B cell (primary cell): ENCODE measurements at regions not wholly inside any gene's neighbourhood (a gene's known extent, or its start where the extent isn't known, plus 50 kb on each side); places are given as distances from the start of the nearest gene placed in this dataset.

Source experiments
- ATAC-seq: fragments of 200-7000 bp; cut with Tn5 transposase; one replicate; pipeline ENCODE4 v1.10.0; 2021; ENCODE audit warnings: low read depth, mild to moderate bottlenecking, moderate number of reproducible peaks, moderate library complexity
- CTCF ChIA-PET: fragments of 350-600 bp; sonication (Branson Sonifier 250); formaldehyde crosslinking; loops from one replicate; lab custom pipeline; 2021; ENCODE audit warnings: antibody characterized with exemption, inconsistent platforms; lab: Charles Lee
- POLR2A ChIA-PET: fragments of 350-600 bp; sonication (Branson Sonifier 250); formaldehyde crosslinking; loops from one replicate; lab custom pipeline; 2021; ENCODE audit warnings: antibody characterized with exemption; lab: Charles Lee
- DNase-seq: peaks from one replicate; pipeline ENCODE4 v3.0.0; 2013
- H2AFZ ChIP-seq: 2 replicates; pipeline ENCODE4 v1.6.1; 2012; ENCODE audit warnings: mild to moderate bottlenecking, low read depth, low read length; ENCODE audit not compliant: insufficient read depth, poor library complexity, severe bottlenecking
- H3K27ac ChIP-seq, 2 donors: 1 replicate in 1 of 2; 2 replicates in 1 of 2; pipeline ENCODE4 v1.5.1; 2012 to 2013; ENCODE audit warnings: low read length in 2 of 2, mild to moderate bottlenecking in 2 of 2, moderate library complexity in 1 of 2
- H3K27me3 ChIP-seq, 4 experiments: fragments of 200-600 bp in 1 of 4; sonication (generic) in 1 of 4; replicated peaks in 1 of 4; 1 replicate in 2 of 4; 2 replicates in 2 of 4; pipeline versions ENCODE4 v1.6.1 to v1.7.0; 2013 to 2016; ENCODE audit warnings: low read length in 3 of 4, mild to moderate bottlenecking in 2 of 4, mixed read lengths in 1 of 4, moderate library complexity in 1 of 4; ENCODE audit not compliant: insufficient read depth in 4 of 4, control insufficient read depth in 3 of 4; ENCODE audit errors: control extremely low read depth in 1 of 4
- H3K36me3 ChIP-seq, 2 experiments: replicated peaks in 1 of 2; 1 replicate in 1 of 2; 2 replicates in 1 of 2; pipeline versions ENCODE4 v1.6.1 to v1.7.1; 2013; ENCODE audit warnings: low read length in 1 of 2; ENCODE audit not compliant: insufficient read depth in 2 of 2, control insufficient read depth in 1 of 2; ENCODE audit errors: control extremely low read depth in 1 of 2, extremely low read depth in 1 of 2
- H3K4me1 ChIP-seq, 2 donors: fragments of 200-600 bp in 1 of 2; sonication (generic) in 1 of 2; 1 replicate in 1 of 2; 2 replicates in 1 of 2; pipeline versions ENCODE4 v1.5.1 to v1.6.1; 2013 to 2017; ENCODE audit warnings: low read length in 2 of 2; ENCODE audit not compliant: control insufficient read depth in 2 of 2, insufficient read depth in 2 of 2
- H3K4me2 ChIP-seq: replicated peaks from 2 replicates; pipeline ENCODE3; 2012; ENCODE audit warnings: mild to moderate bottlenecking, low read depth, low read length; ENCODE audit not compliant: poor library complexity, severe bottlenecking
- H3K4me3 ChIP-seq, 5 experiments: fragments of 200-600 bp in 1 of 5; sonication (generic) in 1 of 5; 1 replicate in 3 of 5; 2 replicates in 2 of 5; pipeline versions ENCODE4 v1.5.1 to v1.7.0; 2011 to 2016; ENCODE audit warnings: low read length in 4 of 5, mild to moderate bottlenecking in 4 of 5, low read depth in 2 of 5, control low read depth in 1 of 5, moderate library complexity in 1 of 5; ENCODE audit not compliant: insufficient read depth in 1 of 5; ENCODE audit errors: control extremely low read depth in 1 of 5, extremely low read depth in 1 of 5
- H3K79me2 ChIP-seq: fragments of 200-600 bp; sonication (generic); one replicate; pipeline ENCODE4 v1.6.0; 2016; ENCODE audit warnings: low read length; ENCODE audit not compliant: control insufficient read depth, insufficient read depth
- H3K9ac ChIP-seq: fragments of 200-600 bp; sonication (generic); 2 replicates; pipeline ENCODE4 v1.6.1; 2017; ENCODE audit warnings: mild to moderate bottlenecking, low read length, moderate library complexity
- H3K9me3 ChIP-seq, 3 donors: one replicate each; pipeline versions ENCODE4 v1.6.1 to v1.7.1; 2013; ENCODE audit warnings: low read length in 2 of 3; ENCODE audit not compliant: control insufficient read depth in 2 of 3, insufficient read depth in 1 of 3; ENCODE audit errors: control extremely low read depth in 1 of 3
- H4K20me1 ChIP-seq: 2 replicates; pipeline ENCODE4 v1.6.0; 2012; ENCODE audit warnings: mild to moderate bottlenecking, low read length; ENCODE audit not compliant: insufficient read depth, control insufficient read depth, poor library complexity, severe bottlenecking
- H3K27ac Mint-ChIP-seq: one replicate; pipeline ENCODE4 v1.8.0; 2021; ENCODE audit warnings: mixed read lengths
- H3K27me3 Mint-ChIP-seq: one replicate; pipeline ENCODE4 v1.8.0; 2021; ENCODE audit warnings: mixed read lengths
- H3K4me1 Mint-ChIP-seq: one replicate; pipeline ENCODE4 v1.8.0; 2021; ENCODE audit warnings: mixed read lengths
- H3K4me3 Mint-ChIP-seq: one replicate; pipeline ENCODE4 v1.8.0; 2021; ENCODE audit warnings: mixed read lengths
- H3K9me3 Mint-ChIP-seq: one replicate; pipeline ENCODE4 v1.8.0; 2022; ENCODE audit warnings: mixed read lengths; ENCODE audit not compliant: insufficient read depth
- CTCF ChIP-seq: fragments of 200-600 bp; IDR thresholded peaks from one replicate; pipeline ENCODE4 v1.8.0; 2022; ENCODE audit warnings: antibody characterized with exemption, mild to moderate bottlenecking
- EZH2 ChIP-seq: IDR thresholded peaks from 2 replicates; pipeline ENCODE4 v1.6.1; 2012; ENCODE audit warnings: borderline replicate concordance, low read depth, mild to moderate bottlenecking, moderate library complexity, low read length; ENCODE audit not compliant: insufficient read depth, poor library complexity, severe bottlenecking
- WGBS: methylation state at CpG from one replicate; pipeline ENCODE4 v1.1.5; 2013; ENCODE audit warnings: missing lambda C conversion rate; ENCODE audit not compliant: insufficient coverage; 5-methylcytosine and 5-hydroxymethylcytosine counted together
- intact Hi-C: fragments of 100-400 bp; cut with micrococcal nuclease; formaldehyde crosslinking; loops from one replicate; pipeline ENCODE4 v1.10.0; 2022

- TF ChIP-seq CTCF, result no peak
- no peak for TF ChIP-seq EZH2
- H3K27ac ChIP-seq, result no peak overlapping the region
- ATAC-seq, result no peak
- H3K36me3 ChIP-seq, result no peaks in the 10 kb centered on the region
- ChIA-PET CTCF (no interaction called here), POLR2A (no interaction called here)
- H3K9ac ChIP-seq, result no peak overlapping the region
- H3K4me2 ChIP-seq, result no peak overlapping the region
- intact Hi-C loops, result no loop called here
- 90% methylated on average over 1 of the region's 4 CpGs for WGBS
- peaks cover 0 to 7% (median 4%) of the 10 kb centered on the region in 4 experiments for H3K27me3 ChIP-seq
- H3K79me2 ChIP-seq, result no peaks in the 10 kb centered on the region
- H3K4me1 Mint-ChIP-seq, result no peaks in the 10 kb centered on the region
- H3K4me1 ChIP-seq, result no peaks in the 10 kb centered on the region
- H3K27me3 Mint-ChIP-seq, result peaks cover 25% of the 10 kb centered on the region
- no peak overlapping the region for H3K4me3 ChIP-seq
- no peaks in the 10 kb centered on the region for H4K20me1 ChIP-seq
- peaks cover 6% of the 10 kb centered on the region for H3K9me3 Mint-ChIP-seq
- no peak for DNase-seq
- H3K4me3 Mint-ChIP-seq, result no peak overlapping the region
- H3K27ac Mint-ChIP-seq, result no peak overlapping the region
- H2AFZ ChIP-seq, result no peak overlapping the region
- peaks cover 0 to 3% (median 0%) of the 10 kb centered on the region in 3 donors for H3K9me3 ChIP-seq
Observed at GRCh38 chr2:239684996-239685395, 284.2 kb upstream of the HDAC4 start.

GRCh38 chr2:239684271-239684810 lies 283.5 kb upstream of the HDAC4 start:
- TF ChIP-seq CTCF, result no peak
- TF ChIP-seq EZH2, result no peak
- no peak overlapping the region for H3K9ac ChIP-seq
- no peak overlapping the region for H2AFZ ChIP-seq
- H3K4me2 ChIP-seq, result no peak overlapping the region
- H3K27ac Mint-ChIP-seq, result no peak overlapping the region
- ChIA-PET CTCF (no interaction called here), POLR2A (no interaction called here)
- peaks cover 7% of the 10 kb centered on the region for H3K9me3 Mint-ChIP-seq
- no peak overlapping the region for H3K4me3 ChIP-seq
- no peaks in the 10 kb centered on the region for H3K36me3 ChIP-seq
- no peak overlapping the region for H3K4me3 Mint-ChIP-seq
- ATAC-seq, result no peak
- intact Hi-C loops, result no loop called here
- no peaks in the 10 kb centered on the region for H3K4me1 ChIP-seq
- H4K20me1 ChIP-seq, result no peaks in the 10 kb centered on the region
- WGBS, result 89% methylated on average over 4 of the region's 6 CpGs
- no peaks in the 10 kb centered on the region for H3K4me1 Mint-ChIP-seq
- H3K9me3 ChIP-seq, result peaks cover 0 to 3% (median 0%) of the 10 kb centered on the region in 3 donors
- no peaks in the 10 kb centered on the region for H3K79me2 ChIP-seq
- H3K27ac ChIP-seq, result no peak overlapping the region
- peaks cover 26% of the 10 kb centered on the region for H3K27me3 Mint-ChIP-seq
- H3K27me3 ChIP-seq, result peaks cover 0 to 7% (median 4%) of the 10 kb centered on the region in 4 experiments
- DNase-seq, result no peak
